RWPE1 (cell line): ENCODE measurements at regions not wholly inside any gene's neighbourhood (a gene's known extent, or its start where the extent isn't known, plus 50 kb on each side); places are given as distances from the start of the nearest gene placed in this dataset.

Experiments
- CTCF ChIA-PET: fragments of 350-600 bp; sonication (Branson Sonifier 250); formaldehyde crosslinking; extraction: SDS; loops from one replicate; lab custom pipeline; 2021; lab: Yijun Ruan, JAX
- POLR2A ChIA-PET: fragments of 400-600 bp; formaldehyde crosslinking; extraction: SDS; loops from one replicate; lab custom pipeline; 2020; ENCODE audit warnings: antibody characterized with exemption; ENCODE audit not compliant: low non-redundant PET; lab: Yijun Ruan, JAX
- DNase-seq: peaks from one replicate; pipeline ENCODE4 v3.0.0; 2012; ENCODE audit warnings: low spot score
- H3K27ac ChIP-seq: fragments of 450-650 bp; 2 replicates; pipeline ENCODE4 v1.5.1; 2017
- TF ChIP-seq, protein P1 (sequence below): fragments of 450-650 bp; conservative IDR thresholded peaks from 2 replicates; pipeline ENCODE4 v1.5.1; 2017; ENCODE audit warnings: low read depth, mild to moderate bottlenecking

DNA sequence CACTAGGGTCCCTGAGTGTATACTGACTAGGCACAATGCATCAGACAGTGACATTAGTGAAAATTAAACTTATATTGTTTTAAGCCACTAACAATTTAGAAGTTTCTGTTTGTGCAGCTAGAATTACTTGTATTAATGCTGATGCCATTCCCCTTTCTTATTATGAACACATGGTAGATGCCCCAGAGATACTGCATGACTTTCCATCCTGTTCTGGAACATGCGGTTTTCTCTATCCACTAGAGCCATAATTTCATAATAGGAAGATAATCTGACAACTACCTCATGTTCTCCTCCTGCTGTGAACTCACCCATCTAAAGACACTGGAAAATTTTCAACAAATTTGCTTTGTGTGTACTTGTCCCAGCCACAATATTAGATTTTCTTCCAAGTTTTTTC lies 1256.4 kb downstream of the FAM181B start:
- DNase-seq = no peak
- ChIA-PET POLR2A (no interaction called here), CTCF (no interaction called here)
- H3K27ac ChIP-seq = no peak overlapping the region
- TF ChIP-seq, protein P1, sequence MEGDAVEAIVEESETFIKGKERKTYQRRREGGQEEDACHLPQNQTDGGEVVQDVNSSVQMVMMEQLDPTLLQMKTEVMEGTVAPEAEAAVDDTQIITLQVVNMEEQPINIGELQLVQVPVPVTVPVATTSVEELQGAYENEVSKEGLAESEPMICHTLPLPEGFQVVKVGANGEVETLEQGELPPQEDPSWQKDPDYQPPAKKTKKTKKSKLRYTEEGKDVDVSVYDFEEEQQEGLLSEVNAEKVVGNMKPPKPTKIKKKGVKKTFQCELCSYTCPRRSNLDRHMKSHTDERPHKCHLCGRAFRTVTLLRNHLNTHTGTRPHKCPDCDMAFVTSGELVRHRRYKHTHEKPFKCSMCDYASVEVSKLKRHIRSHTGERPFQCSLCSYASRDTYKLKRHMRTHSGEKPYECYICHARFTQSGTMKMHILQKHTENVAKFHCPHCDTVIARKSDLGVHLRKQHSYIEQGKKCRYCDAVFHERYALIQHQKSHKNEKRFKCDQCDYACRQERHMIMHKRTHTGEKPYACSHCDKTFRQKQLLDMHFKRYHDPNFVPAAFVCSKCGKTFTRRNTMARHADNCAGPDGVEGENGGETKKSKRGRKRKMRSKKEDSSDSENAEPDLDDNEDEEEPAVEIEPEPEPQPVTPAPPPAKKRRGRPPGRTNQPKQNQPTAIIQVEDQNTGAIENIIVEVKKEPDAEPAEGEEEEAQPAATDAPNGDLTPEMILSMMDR = no peak

DNA sequence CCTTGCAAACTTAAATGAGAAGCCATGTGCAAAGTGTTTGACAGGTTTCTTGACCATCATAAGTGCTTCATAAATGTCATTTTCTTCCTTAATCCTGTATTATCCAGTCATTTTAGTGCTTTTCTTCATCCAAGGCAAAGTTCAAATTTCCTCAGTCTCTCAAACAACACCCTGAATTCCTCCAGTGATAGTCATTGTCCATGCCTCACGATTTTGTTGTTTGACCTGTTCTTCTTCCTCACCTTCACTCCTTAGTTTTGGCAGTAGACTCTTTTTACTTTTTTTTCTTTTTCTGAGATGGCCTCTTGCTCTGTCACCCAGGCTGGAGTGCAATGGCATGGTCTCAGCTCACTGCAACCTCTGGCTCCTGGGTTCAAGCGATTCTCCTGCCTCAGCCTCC lies 1257.3 kb downstream of the FAM181B start:
- H3K27ac ChIP-seq = no peak overlapping the region
- CTCF ChIA-PET = no interaction called here
- TF ChIP-seq, protein P1 = no peak
- POLR2A ChIA-PET = no interaction called here
- no peak for DNase-seq

DNA sequence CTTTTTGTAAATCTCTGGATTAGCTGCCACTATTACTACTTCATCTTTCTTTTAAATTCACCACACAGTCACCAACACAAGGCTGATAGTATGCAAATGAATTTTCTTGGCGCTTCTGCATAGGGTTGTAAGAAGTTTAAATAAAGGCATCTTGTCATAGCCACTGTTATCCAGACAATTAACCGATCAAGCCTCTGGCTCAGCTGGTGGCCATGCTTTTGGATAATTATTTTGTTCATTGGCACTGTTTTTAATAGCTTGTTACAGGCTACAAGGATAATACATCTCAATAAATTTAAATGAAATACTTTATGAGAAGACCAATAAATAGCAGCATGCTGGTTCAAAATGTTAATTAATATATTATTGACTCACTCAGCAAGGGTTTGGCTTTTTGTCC lies 1261.0 kb downstream of the FAM181B start:
- POLR2A ChIA-PET = no interaction called here
- CTCF ChIA-PET = interaction anchor here (0.7 kb wide), 1 partner anchor 25 kb away, joined by 3 read pairs; no protein-coding TSS in a partner anchor
- DNase-seq = no peak
- no peak overlapping the region for H3K27ac ChIP-seq
- TF ChIP-seq, protein P1 = no peak

DNA sequence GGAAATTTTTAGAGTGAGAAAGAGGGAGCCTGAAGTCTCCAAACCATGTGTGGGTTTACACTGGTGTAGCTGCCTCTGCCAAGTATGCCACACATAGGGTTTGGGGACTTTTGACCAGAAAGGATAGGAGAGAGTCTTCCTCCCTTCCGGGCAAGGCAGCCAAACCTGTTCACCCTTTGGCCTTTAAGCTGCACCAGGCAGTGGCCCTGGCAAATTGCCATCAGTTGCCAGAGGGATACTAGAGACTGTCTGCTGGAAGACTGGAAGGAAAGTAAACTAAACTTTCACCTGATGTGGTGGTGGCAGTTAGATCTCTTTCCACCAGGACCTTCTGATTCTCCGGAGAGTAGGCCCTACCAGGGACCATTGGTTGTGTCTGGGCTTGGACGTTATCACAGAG lies 1263.2 kb downstream of the FAM181B start:
- ChIA-PET CTCF (no interaction called here), POLR2A (no interaction called here)
- no peak for DNase-seq
- H3K27ac ChIP-seq = no peak overlapping the region
- TF ChIP-seq, protein P1 = no peak

DNA sequence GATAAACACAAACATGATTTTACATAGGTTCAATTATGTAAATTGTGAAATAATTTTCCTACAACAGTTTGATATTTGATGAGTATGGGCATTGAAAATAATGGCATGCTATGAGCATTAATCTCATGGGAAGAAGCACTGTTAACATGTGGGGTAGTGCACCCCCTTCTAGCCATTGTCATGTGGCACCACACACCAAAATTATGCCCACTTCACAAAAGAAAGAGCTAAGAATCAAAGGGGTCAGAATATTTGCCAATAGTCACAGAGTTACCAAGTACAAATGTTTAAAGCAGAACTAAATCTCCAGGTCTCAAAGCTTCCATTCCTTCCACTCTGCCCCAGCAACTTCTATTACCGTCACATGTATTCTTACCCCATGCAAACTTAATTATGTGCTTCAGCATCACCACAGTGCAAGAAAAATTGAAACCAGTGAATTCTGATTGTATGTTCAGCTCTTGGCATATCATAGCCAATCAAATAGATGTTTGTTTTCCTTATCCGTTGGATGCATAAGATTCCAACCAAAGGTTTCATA lies 1273.8 kb downstream of the FAM181B start:
- no peak for DNase-seq
- TF ChIP-seq, protein P1 = no peak
- ChIA-PET POLR2A (no interaction called here), CTCF (no interaction called here)
- H3K27ac ChIP-seq = no peak overlapping the region

DNA sequence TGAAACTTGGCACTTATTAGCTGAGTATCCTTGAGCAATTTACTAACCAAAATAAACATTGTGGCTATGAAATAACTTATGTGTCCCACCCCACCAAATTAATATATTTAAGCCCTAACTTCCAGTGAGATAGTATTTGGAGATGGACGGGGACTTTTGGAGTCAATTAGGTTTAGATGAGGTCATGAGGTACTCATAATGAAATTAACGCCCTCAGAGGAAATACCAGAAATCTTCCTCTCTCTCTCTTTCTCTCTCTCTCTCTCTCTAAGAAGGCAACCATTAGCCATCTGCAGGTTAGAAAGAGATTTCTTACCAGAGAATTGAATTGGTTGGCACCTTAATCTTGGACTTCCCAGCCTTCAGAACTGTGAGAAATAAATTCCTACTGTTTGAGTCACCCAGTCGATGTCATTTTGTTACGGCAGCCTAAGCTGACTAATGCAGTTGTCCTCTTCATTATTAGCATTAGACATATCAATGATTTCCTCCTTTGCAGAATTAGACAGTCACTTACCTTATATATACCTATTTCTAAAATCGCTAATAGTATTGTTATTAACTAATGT lies 1284.0 kb downstream of the FAM181B start:
- TF ChIP-seq, protein P1 = no peak
- DNase-seq = no peak
- POLR2A ChIA-PET = no interaction called here
- CTCF ChIA-PET = interaction anchor here (0.7 kb wide), 1 partner anchor 156 kb away, joined by 5 read pairs; no protein-coding TSS in a partner anchor
- H3K27ac ChIP-seq = no peak overlapping the region
